Chondrocyte (in vitro differentiated cells): ENCODE measurements at regions not wholly inside any gene's neighbourhood (a gene's known extent, or its start where the extent isn't known, plus 50 kb on each side); places are given as distances from the start of the nearest gene placed in this dataset.

Experiments used
- DNase-seq: peaks from one replicate; pipeline ENCODE4 v3.0.0; 2021; ENCODE audit warnings: mixed read lengths, low spot score
- H3K27ac Mint-ChIP-seq: one replicate; pipeline ENCODE4 v1.8.0; 2021; ENCODE audit warnings: mild to moderate bottlenecking, moderate library complexity, mixed read lengths; ENCODE audit not compliant: unreplicated experiment
- H3K27me3 Mint-ChIP-seq: 2 replicates; pipeline ENCODE4 v1.8.0; 2021; ENCODE audit warnings: low read depth, mixed read lengths
- H3K36me3 Mint-ChIP-seq: 2 replicates; pipeline ENCODE4 v1.8.0; 2021; ENCODE audit warnings: low read depth, mixed read lengths
- H3K4me1 Mint-ChIP-seq: 2 replicates; pipeline ENCODE4 v1.8.0; 2021; ENCODE audit warnings: low read depth, mild to moderate bottlenecking, mixed read lengths
- H3K4me3 Mint-ChIP-seq: one replicate; pipeline ENCODE4 v1.8.0; 2021; ENCODE audit warnings: mild to moderate bottlenecking, moderate library complexity, mixed read lengths; ENCODE audit not compliant: unreplicated experiment
- H3K9me3 Mint-ChIP-seq: 2 replicates; pipeline ENCODE4 v1.8.0; 2021; ENCODE audit warnings: low read depth, mixed read lengths
- CTCF ChIP-seq: fragments of 200-600 bp; sonication (generic); IDR thresholded peaks from 2 replicates; pipeline ENCODE4 v1.5.0; 2021; ENCODE audit warnings: antibody characterized with exemption, mild to moderate bottlenecking, moderate library complexity

GRCh38 chr14:96931751-96932150 lies 134.6 kb downstream of the VRK1 start:
- Mint-ChIP-seq H3K4me3 (no peak overlapping the region), H3K27ac (no peak overlapping the region), H3K9me3 (no peaks in the 10 kb centered on the region), H3K4me1 (no peaks in the 10 kb centered on the region), H3K27me3 (no peaks in the 10 kb centered on the region), H3K36me3 (no peaks in the 10 kb centered on the region)
- no peak for DNase-seq
- no peak for TF ChIP-seq CTCF

GRCh38 chr14:96934638-96935330 lies 137.6 kb downstream of the VRK1 start:
- H3K27me3 Mint-ChIP-seq: no peaks in the 10 kb centered on the region
- no peaks in the 10 kb centered on the region for H3K36me3 Mint-ChIP-seq
- no peak overlapping the region for H3K27ac Mint-ChIP-seq
- H3K4me1 Mint-ChIP-seq: no peaks in the 10 kb centered on the region
- H3K4me3 Mint-ChIP-seq: no peak overlapping the region
- no peaks in the 10 kb centered on the region for H3K9me3 Mint-ChIP-seq
- no peak for DNase-seq
- no peak for TF ChIP-seq CTCF

- Mint-ChIP-seq H3K27ac (no peak overlapping the region), H3K4me3 (no peak overlapping the region), H3K27me3 (no peaks in the 10 kb centered on the region), H3K9me3 (no peaks in the 10 kb centered on the region), H3K36me3 (no peaks in the 10 kb centered on the region), H3K4me1 (no peaks in the 10 kb centered on the region)
- peak; percentile 39 for TF ChIP-seq CTCF
- no peak for DNase-seq
Measured at GRCh38 chr14:96938946-96939345, 141.8 kb downstream of the VRK1 start.

- no peaks in the 10 kb centered on the region for H3K9me3 Mint-ChIP-seq
- no peak overlapping the region for H3K4me3 Mint-ChIP-seq
- H3K36me3 Mint-ChIP-seq: no peaks in the 10 kb centered on the region
- no peaks in the 10 kb centered on the region for H3K27me3 Mint-ChIP-seq
- TF ChIP-seq CTCF: no peak
- no peak overlapping the region for H3K27ac Mint-ChIP-seq
- DNase-seq: no peak
- no peaks in the 10 kb centered on the region for H3K4me1 Mint-ChIP-seq
Measured at GRCh38 chr14:96940009-96940408, 142.8 kb downstream of the VRK1 start.

- Mint-ChIP-seq H3K4me1 (no peaks in the 10 kb centered on the region), H3K4me3 (no peak overlapping the region), H3K27me3 (no peaks in the 10 kb centered on the region), H3K36me3 (no peaks in the 10 kb centered on the region), H3K9me3 (no peaks in the 10 kb centered on the region), H3K27ac (no peak overlapping the region)
- TF ChIP-seq CTCF: no peak
- no peak for DNase-seq
Measured at GRCh38 chr14:96944297-96944696, 147.1 kb downstream of the VRK1 start.
